GM06990 (cell line): ENCODE measurements at regions not wholly inside any gene's neighbourhood (a gene's known extent, or its start where the extent isn't known, plus 50 kb on each side); places are given as distances from the start of the nearest gene placed in this dataset.

Experiments
- DNase-seq: peaks from one replicate; pipeline ENCODE4 v3.0.0-alpha.2; 2011; ENCODE audit not compliant: insufficient read length; ENCODE audit errors: extremely low read depth
- H3K27me3 ChIP-seq: replicated peaks from 2 replicates; pipeline ENCODE4 v1.6.0; 2011; ENCODE audit warnings: low read length; ENCODE audit not compliant: control insufficient read depth, insufficient read depth
- H3K36me3 ChIP-seq: 2 replicates; pipeline ENCODE4 v1.5.1; 2011; ENCODE audit warnings: low read length; ENCODE audit not compliant: control insufficient read depth, insufficient read depth
- H3K4me3 ChIP-seq: replicated peaks from 2 replicates; pipeline ENCODE4 v1.5.1; 2011; ENCODE audit warnings: low read depth, mild to moderate bottlenecking, control low read depth, low read length
- TF ChIP-seq, protein P1 (sequence below): IDR thresholded peaks from 2 replicates; pipeline ENCODE4 v1.5.1; 2011; ENCODE audit warnings: low read length, control low read depth, mild to moderate bottlenecking, inconsistent platforms; ENCODE audit not compliant: insufficient read depth, poor library complexity, severe bottlenecking

DNA sequence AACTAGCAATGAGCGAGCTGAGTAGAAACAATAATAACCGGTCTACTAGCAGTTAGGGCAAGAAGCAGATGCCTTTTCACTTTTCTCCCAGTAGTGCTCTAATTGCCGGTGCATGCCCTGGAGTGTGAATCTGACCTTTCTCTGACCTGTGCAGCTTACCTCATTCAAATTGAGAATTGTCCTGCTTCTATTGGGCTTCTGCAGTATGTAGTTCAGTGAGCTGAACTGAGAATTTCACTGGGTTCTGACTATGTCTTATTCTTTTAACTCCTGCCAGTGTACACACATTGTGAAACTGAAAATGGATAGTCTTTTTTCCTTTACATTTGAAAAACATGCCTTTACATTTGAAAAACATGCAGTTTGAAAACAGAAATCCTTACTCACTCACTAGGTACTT is 157.9 kb upstream of the GRM3 start:
- TF ChIP-seq, protein P1, sequence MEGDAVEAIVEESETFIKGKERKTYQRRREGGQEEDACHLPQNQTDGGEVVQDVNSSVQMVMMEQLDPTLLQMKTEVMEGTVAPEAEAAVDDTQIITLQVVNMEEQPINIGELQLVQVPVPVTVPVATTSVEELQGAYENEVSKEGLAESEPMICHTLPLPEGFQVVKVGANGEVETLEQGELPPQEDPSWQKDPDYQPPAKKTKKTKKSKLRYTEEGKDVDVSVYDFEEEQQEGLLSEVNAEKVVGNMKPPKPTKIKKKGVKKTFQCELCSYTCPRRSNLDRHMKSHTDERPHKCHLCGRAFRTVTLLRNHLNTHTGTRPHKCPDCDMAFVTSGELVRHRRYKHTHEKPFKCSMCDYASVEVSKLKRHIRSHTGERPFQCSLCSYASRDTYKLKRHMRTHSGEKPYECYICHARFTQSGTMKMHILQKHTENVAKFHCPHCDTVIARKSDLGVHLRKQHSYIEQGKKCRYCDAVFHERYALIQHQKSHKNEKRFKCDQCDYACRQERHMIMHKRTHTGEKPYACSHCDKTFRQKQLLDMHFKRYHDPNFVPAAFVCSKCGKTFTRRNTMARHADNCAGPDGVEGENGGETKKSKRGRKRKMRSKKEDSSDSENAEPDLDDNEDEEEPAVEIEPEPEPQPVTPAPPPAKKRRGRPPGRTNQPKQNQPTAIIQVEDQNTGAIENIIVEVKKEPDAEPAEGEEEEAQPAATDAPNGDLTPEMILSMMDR = no peak
- H3K36me3 ChIP-seq = no peaks in the 10 kb centered on the region
- H3K27me3 ChIP-seq = no peaks in the 10 kb centered on the region
- no peak overlapping the region for H3K4me3 ChIP-seq
- DNase-seq = no peak

DNA sequence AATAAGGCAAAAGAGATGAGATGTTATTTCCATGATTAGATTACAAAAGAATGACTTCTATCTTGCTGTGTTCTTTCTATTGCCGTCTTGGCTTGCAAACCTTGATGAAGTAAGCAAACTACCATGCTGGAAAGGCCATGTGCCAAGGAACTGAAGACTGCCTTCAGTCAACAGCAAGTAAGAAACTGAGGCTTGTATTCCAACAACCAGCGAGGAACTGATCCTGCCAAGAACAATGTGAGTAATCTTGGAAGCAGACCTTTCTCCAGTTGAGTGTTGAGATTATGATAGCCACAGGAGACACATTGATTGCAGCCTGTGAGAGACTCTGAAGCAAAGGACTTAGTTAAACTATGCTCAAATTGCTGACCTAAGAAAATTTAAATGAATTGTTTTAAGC is 164.6 kb upstream of the GRM3 start:
- TF ChIP-seq, protein P1 = no peak
- Histone ChIP-seq H3K36me3 (no peaks in the 10 kb centered on the region), H3K4me3 (no peak overlapping the region), H3K27me3 (no peaks in the 10 kb centered on the region)
- no peak for DNase-seq

DNA sequence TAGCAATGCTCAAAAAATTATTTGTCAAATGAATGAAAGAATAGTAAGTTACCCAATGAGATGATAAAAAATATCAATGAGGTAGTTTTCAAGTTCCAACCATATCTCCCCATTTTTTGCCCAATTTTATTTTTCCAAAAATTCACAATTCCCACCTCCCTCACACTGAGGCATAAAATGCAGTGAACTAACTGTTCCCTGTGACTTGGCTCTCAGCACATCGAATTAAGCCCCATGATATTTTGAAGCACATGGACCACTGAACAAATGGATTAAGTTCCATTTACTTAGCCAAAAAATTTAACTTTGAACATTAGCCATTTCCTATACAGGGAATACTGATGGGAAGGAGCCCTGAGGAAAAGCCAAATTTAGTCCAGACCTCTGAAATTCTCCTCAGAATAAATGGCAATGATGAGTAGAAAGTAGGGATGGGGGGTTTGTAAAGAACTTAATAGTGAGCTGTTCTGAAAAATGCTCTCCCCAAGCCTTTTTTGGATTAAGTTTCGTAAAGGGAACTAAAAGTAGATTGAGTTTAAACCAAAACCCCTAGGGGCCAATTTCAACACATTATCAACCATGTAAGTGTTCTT is 166.3 kb upstream of the GRM3 start:
- TF ChIP-seq, protein P1 = no peak
- no peaks in the 10 kb centered on the region for H3K27me3 ChIP-seq
- no peaks in the 10 kb centered on the region for H3K36me3 ChIP-seq
- DNase-seq = no peak
- H3K4me3 ChIP-seq = no peak overlapping the region

DNA sequence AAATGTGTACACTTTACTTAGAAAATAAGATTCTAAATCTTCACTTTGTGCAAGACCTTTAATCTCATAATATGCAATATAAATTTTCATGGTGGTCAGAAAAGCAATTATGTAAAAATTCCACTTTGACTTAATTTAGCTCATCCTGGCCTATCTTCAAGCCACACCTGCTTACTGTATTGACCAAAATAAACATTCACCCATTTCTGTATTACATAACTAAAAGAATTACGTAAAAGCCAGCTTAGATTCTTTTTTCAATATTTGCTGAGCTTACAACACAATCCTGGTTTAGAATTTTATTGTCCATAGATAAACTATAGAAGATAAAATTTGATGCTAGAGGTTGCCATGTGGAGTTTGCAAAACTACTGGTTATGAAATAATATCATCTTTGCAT is 172.9 kb upstream of the GRM3 start:
- DNase-seq = no peak
- Histone ChIP-seq H3K27me3 (no peaks in the 10 kb centered on the region), H3K36me3 (no peaks in the 10 kb centered on the region), H3K4me3 (no peak overlapping the region)
- TF ChIP-seq, protein P1 = no peak

DNA sequence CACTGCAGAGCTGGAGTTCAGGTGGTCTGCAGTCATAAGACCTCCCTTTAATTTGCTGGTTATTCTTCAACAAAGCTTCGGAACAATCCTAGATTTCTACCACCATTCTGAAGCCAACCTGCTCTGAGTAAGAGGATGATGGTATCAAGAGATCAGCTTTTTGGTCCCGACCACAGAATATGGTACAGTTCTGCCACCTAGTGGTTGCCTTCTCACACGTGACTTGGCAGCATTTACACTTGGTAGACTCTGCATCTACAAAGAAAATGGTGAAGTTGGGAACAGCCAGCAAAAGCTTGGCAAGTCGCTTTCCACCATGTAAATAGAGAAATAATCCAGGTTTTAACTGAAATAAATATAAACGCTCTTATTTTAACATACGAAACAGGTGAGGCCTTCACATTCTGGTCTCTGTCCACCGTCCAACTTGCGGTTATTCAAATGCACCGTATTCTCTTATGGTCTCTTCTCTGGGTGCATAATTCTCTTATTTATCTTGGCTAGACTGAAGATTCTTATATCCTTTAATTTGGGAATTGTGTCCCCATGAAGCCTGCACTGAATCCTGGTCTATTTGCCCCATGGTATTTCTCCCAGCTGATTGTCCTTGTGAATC is 173.9 kb upstream of the GRM3 start:
- DNase-seq = peak; percentile 5
- TF ChIP-seq, protein P1 = peak; percentile 77
- no peaks in the 10 kb centered on the region for H3K27me3 ChIP-seq

DNA sequence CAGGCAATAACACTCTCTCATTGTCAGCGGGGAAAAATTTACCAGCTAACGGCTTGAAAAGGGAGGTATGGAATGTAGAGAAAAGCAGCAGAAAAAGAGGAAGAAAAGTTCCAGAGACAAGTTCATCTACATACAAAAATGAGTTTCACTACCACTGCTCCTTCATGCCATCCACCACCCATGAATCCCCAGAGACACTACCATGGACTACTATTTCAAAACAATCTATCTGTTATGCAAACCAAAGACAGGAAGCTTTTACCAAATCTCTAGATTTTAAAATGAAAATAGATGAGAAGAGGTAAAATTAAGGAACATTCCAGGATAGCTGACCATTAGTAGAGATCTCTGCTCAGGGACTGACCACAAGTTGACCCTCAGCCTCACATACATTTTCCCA is 189.0 kb upstream of the GRM3 start:
- Histone ChIP-seq H3K27me3 (no peaks in the 10 kb centered on the region), H3K36me3 (no peaks in the 10 kb centered on the region), H3K4me3 (no peak overlapping the region)
- TF ChIP-seq, protein P1 = no peak
- no peak for DNase-seq

More for the DNA sequence above, 173.9 kb upstream of the GRM3 start:
- Histone ChIP-seq H3K4me3 (no peak overlapping the region), H3K36me3 (no peaks in the 10 kb centered on the region)
